GM23338 (cell line): ENCODE measurements at regions not wholly inside any gene's neighbourhood (a gene's known extent, or its start where the extent isn't known, plus 50 kb on each side); places are given as distances from the start of the nearest gene placed in this dataset.
"Not testable (repeated sequence)": the region's sequence is repeated elsewhere in the genome, so short reads cannot be mapped to it uniquely, and the experiment has no call there.

Experiments
- ATAC-seq: fragments of 200-7000 bp; cut with Tn5 transposase; 3 replicates; pipeline ENCODE4 v1.9.1; 2020
- DNase-seq: peaks from one replicate; pipeline ENCODE4 v3.0.0-alpha.2; 2015; ENCODE audit warnings: low spot score
- H2AFZ ChIP-seq: fragments of 200-600 bp; sonication (generic); 2 replicates; pipeline ENCODE4 v1.8.0; 2016; ENCODE audit warnings: antibody characterized with exemption, mild to moderate bottlenecking, moderate library complexity
- H3F3A ChIP-seq: fragments of 200-600 bp; sonication (generic); replicated peaks from 2 replicates; pipeline ENCODE4 v1.8.0; 2017; ENCODE audit warnings: antibody characterized with exemption, mixed run types, low read depth
- H3K27ac ChIP-seq: fragments of 200-600 bp; sonication (generic); 2 replicates; pipeline ENCODE4 v1.6.1; 2016; ENCODE audit warnings: low read depth
- H3K27me3 ChIP-seq: fragments of 200-600 bp; sonication (generic); 2 replicates; pipeline ENCODE4 v1.8.0; 2016; ENCODE audit warnings: mild to moderate bottlenecking, mixed run types, moderate library complexity; ENCODE audit not compliant: insufficient read depth
- H3K36me3 ChIP-seq: fragments of 200-600 bp; sonication (generic); 2 replicates; pipeline ENCODE4 v1.8.0; 2016; ENCODE audit warnings: mild to moderate bottlenecking; ENCODE audit not compliant: insufficient read depth
- H3K4me1 ChIP-seq: fragments of 200-600 bp; sonication (generic); 2 replicates; pipeline ENCODE4 v1.8.0; 2016; ENCODE audit warnings: mild to moderate bottlenecking, moderate library complexity; ENCODE audit not compliant: insufficient read depth
- H3K4me2 ChIP-seq: fragments of 200-600 bp; sonication (generic); 2 replicates; pipeline ENCODE4 v1.7.1; 2017; ENCODE audit warnings: mixed run types
- H3K4me3 ChIP-seq: fragments of 200-600 bp; sonication (generic); 2 replicates; pipeline ENCODE4 v1.6.1; 2016; ENCODE audit warnings: mixed run types
- H3K79me2 ChIP-seq: fragments of 200-600 bp; sonication (generic); replicated peaks from 2 replicates; pipeline ENCODE4 v1.8.0; 2017; ENCODE audit warnings: mild to moderate bottlenecking; ENCODE audit not compliant: insufficient read depth
- H3K9me2 ChIP-seq: fragments of 200-600 bp; sonication (generic); 2 replicates; pipeline ENCODE4 v1.8.0; 2017; ENCODE audit not compliant: insufficient read depth
- H4K20me1 ChIP-seq: fragments of 200-600 bp; sonication (generic); replicated peaks from 2 replicates; pipeline ENCODE4 v1.8.0; 2017; ENCODE audit warnings: mild to moderate bottlenecking; ENCODE audit not compliant: insufficient read depth
- H3K27ac Mint-ChIP-seq: 2 replicates; pipeline ENCODE4 v1.8.0; 2020; ENCODE audit warnings: inconsistent platforms, mild to moderate bottlenecking, moderate library complexity, mixed read lengths
- H3K27me3 Mint-ChIP-seq: 3 replicates; pipeline ENCODE4 v1.8.0; 2022; ENCODE audit warnings: low read depth, mild to moderate bottlenecking, moderate library complexity, mixed read lengths, inconsistent platforms; ENCODE audit not compliant: insufficient read depth, poor library complexity
- H3K36me3 Mint-ChIP-seq: 3 replicates; pipeline ENCODE4 v1.8.0; 2021; ENCODE audit warnings: low read depth, mild to moderate bottlenecking, inconsistent platforms, moderate library complexity, mixed read lengths
- H3K4me1 Mint-ChIP-seq: 3 replicates; pipeline ENCODE4 v1.8.0; 2020; ENCODE audit warnings: mild to moderate bottlenecking, inconsistent platforms, mixed read lengths
- H3K4me3 Mint-ChIP-seq: 3 replicates; pipeline ENCODE4 v1.8.0; 2021; ENCODE audit warnings: moderate library complexity, mild to moderate bottlenecking, inconsistent platforms, mixed read lengths
- H3K9me3 Mint-ChIP-seq: 3 replicates; pipeline ENCODE4 v1.8.0; 2020; ENCODE audit warnings: moderate library complexity, mild to moderate bottlenecking, inconsistent platforms, mixed read lengths
- CREB1 ChIP-seq: fragments of 250-450 bp; sonication (Bioruptor Pico); IDR thresholded peaks from 2 replicates; pipeline ENCODE4 v1.5.0; 2020; ENCODE audit warnings: low read depth, mild to moderate bottlenecking, moderate library complexity
- CTCF ChIP-seq, 2 experiments: fragments of 200-600 bp in 1 of 2; sonication (generic) in 1 of 2; conservative IDR thresholded peaks; 2 replicates each; pipeline versions ENCODE4 v1.5.1 to v1.6.1; 2016 to 2017; ENCODE audit warnings: antibody characterized with exemption in 2 of 2, low read depth in 2 of 2, mild to moderate bottlenecking in 2 of 2, moderate library complexity in 1 of 2
- ETS1 ChIP-seq: IDR thresholded peaks from 2 replicates; pipeline ENCODE4 v1.6.1; 2016; ENCODE audit warnings: antibody characterized with exemption
- EZH2 ChIP-seq: fragments of 200-600 bp; sonication (generic); IDR thresholded peaks from one replicate; pipeline ENCODE4 v1.8.0; 2017; ENCODE audit warnings: antibody characterized with exemption, mild to moderate bottlenecking, low read depth; ENCODE audit not compliant: unreplicated experiment
- EZH2phosphoT487 ChIP-seq: fragments of 200-600 bp; sonication (generic); IDR thresholded peaks from one replicate; pipeline ENCODE4 v1.8.1; 2018; ENCODE audit warnings: antibody characterized with exemption; ENCODE audit not compliant: unreplicated experiment
- JUNB ChIP-seq: IDR thresholded peaks from one replicate; pipeline ENCODE4 v1.6.1; 2016; ENCODE audit warnings: antibody characterized with exemption; ENCODE audit not compliant: unreplicated experiment
- NANOG ChIP-seq: IDR thresholded peaks from 2 replicates; pipeline ENCODE4 v1.6.1; 2016; ENCODE audit warnings: antibody characterized with exemption, borderline replicate concordance
- REST ChIP-seq: IDR thresholded peaks from one replicate; pipeline ENCODE4 v1.6.1; 2018; ENCODE audit warnings: antibody characterized with exemption; ENCODE audit not compliant: unreplicated experiment
- STAT1 ChIP-seq: IDR thresholded peaks from one replicate; pipeline ENCODE4 v1.6.1; 2016; ENCODE audit warnings: antibody characterized with exemption; ENCODE audit not compliant: unreplicated experiment
- ZNF114 ChIP-seq: fragments of 250-450 bp; sonication (Bioruptor Pico); IDR thresholded peaks from 2 replicates; pipeline ENCODE4 v1.5.0; 2020; ENCODE audit warnings: mild to moderate bottlenecking, moderate library complexity
- ZNF331 ChIP-seq: fragments of 250-450 bp; sonication (Bioruptor Pico); IDR thresholded peaks from 2 replicates; pipeline ENCODE4 v1.5.0; 2020; ENCODE audit warnings: low read depth, mild to moderate bottlenecking, moderate library complexity

GRCh38 chr15:57806003-57806402 is 99.5 kb downstream of the POLR2M start:
- Mint-ChIP-seq H3K27me3 (no peaks in the 10 kb centered on the region), H3K9me3 (no peaks in the 10 kb centered on the region), H3K36me3 (no peaks in the 10 kb centered on the region), H3K27ac (no peak overlapping the region), H3K4me3 (no peak overlapping the region), H3K4me1 (no peaks in the 10 kb centered on the region)
- H3K4me2 ChIP-seq: no peak overlapping the region
- no peaks in the 10 kb centered on the region for H3K27me3 ChIP-seq
- H3K36me3 ChIP-seq: no peaks in the 10 kb centered on the region
- no peaks in the 10 kb centered on the region for H3K79me2 ChIP-seq
- H2AFZ ChIP-seq: no peak overlapping the region
- 0 out of 2 replicates have a peak, but pooled peaks cover 2% of the 10 kb centered on the region for H3K9me2 ChIP-seq
- no peaks in the 10 kb centered on the region for H3F3A ChIP-seq
- TF ChIP-seq EZH2phosphoT487 (no peak), EZH2 (no peak)
- no peak for ATAC-seq
- no peaks in the 10 kb centered on the region for H3K4me1 ChIP-seq
- H3K4me3 ChIP-seq: no peak overlapping the region
- H4K20me1 ChIP-seq: no peaks in the 10 kb centered on the region
- no peak overlapping the region for H3K27ac ChIP-seq
- DNase-seq: no peak

GRCh38 chr15:57809285-57809684 is 102.8 kb downstream of the POLR2M start:
- not testable (repeated sequence) for H3K4me1 Mint-ChIP-seq, H3K36me3 Mint-ChIP-seq, H3K9me2 ChIP-seq, H3K4me3 Mint-ChIP-seq, H3K9me3 Mint-ChIP-seq, H3K27ac Mint-ChIP-seq, H3F3A ChIP-seq, H2AFZ ChIP-seq, H3K79me2 ChIP-seq, H3K27ac ChIP-seq, ATAC-seq, H4K20me1 ChIP-seq, H3K27me3 Mint-ChIP-seq, H3K4me2 ChIP-seq, H3K27me3 ChIP-seq, H3K36me3 ChIP-seq, H3K4me3 ChIP-seq, H3K4me1 ChIP-seq, DNase-seq

- H3F3A ChIP-seq: no peaks in the 10 kb centered on the region
- no peaks in the 10 kb centered on the region for H3K27me3 ChIP-seq
- no peaks in the 10 kb centered on the region for H3K4me1 ChIP-seq
- no peak overlapping the region for H3K4me2 ChIP-seq
- Mint-ChIP-seq H3K4me1 (0 out of 3 replicates have a peak, but pooled peaks cover 2% of the 10 kb centered on the region), H3K36me3 (no peaks in the 10 kb centered on the region), H3K4me3 (no peak overlapping the region), H3K27me3 (peaks cover 2% of the 10 kb centered on the region), H3K27ac (no peak overlapping the region), H3K9me3 (no peaks in the 10 kb centered on the region)
- ATAC-seq (no peak), DNase-seq (no peak)
- H3K79me2 ChIP-seq: no peaks in the 10 kb centered on the region
- no peak overlapping the region for H2AFZ ChIP-seq
- H3K9me2 ChIP-seq: peaks cover 4% of the 10 kb centered on the region
- no peaks in the 10 kb centered on the region for H4K20me1 ChIP-seq
- no peaks in the 10 kb centered on the region for H3K36me3 ChIP-seq
- H3K27ac ChIP-seq: no peak overlapping the region
- H3K4me3 ChIP-seq: no peak overlapping the region
- no peak for TF ChIP-seq ETS1
- no peak for TF ChIP-seq EZH2phosphoT487
- TF ChIP-seq CTCF (conservative IDR thresholded peaks at IDR 0.05; ENCODE audit: low read depth in 2 of 2): no peak
- no peak for TF ChIP-seq CREB1 (CRISPR knock-in tag)
- no peak for TF ChIP-seq REST
- no peak for TF ChIP-seq ZNF331 (CRISPR knock-in tag)
- TF ChIP-seq JUNB: no peak
- no peak for TF ChIP-seq ZNF114 (CRISPR knock-in tag)
- no peak for TF ChIP-seq NANOG
- no peak for TF ChIP-seq EZH2
- no peak for TF ChIP-seq STAT1
These were observed 110.1 kb downstream of the POLR2M start for GRCh38 chr15:57816599-57816998.
